Pulmonary artery endothelial cell (primary cell): ENCODE measurements at regions not wholly inside any gene's neighbourhood (a gene's known extent, or its start where the extent isn't known, plus 50 kb on each side); places are given as distances from the start of the nearest gene placed in this dataset.

Experiments
- DNase-seq: peaks from one replicate; pipeline ENCODE4 v3.0.0-alpha.2; 2011; ENCODE audit warnings: low read depth, low spot score

- DNase-seq: no peak
Observed at GRCh38 chr18:25875551-25876240, 214.7 kb downstream of the SS18 start.

GRCh38 chr18:25873833-25874232 is 216.6 kb downstream of the SS18 start:
- no peak for DNase-seq

- no peak for DNase-seq
Observed at GRCh38 chr18:25866331-25866730, 224.1 kb downstream of the SS18 start.

GRCh38 chr18:25862881-25863600 is 227.4 kb downstream of the SS18 start:
- no peak for DNase-seq

GRCh38 chr18:25853691-25854433 is 236.6 kb downstream of the SS18 start:
- DNase-seq: no peak

GRCh38 chr18:25843791-25844190 is 246.6 kb downstream of the SS18 start:
- no peak for DNase-seq

GRCh38 chr18:25842665-25843064 is 247.7 kb downstream of the SS18 start:
- DNase-seq: no peak

- no peak for DNase-seq
Observed at GRCh38 chr18:25834061-25834460, 256.4 kb downstream of the SS18 start.

GRCh38 chr18:25832001-25832604 is 258.3 kb downstream of the SS18 start:
- peak; percentile 11 for DNase-seq

- DNase-seq: no peak
Observed at GRCh38 chr18:25831301-25831701, 259.1 kb downstream of the SS18 start.

GRCh38 chr18:25830787-25831186 is 259.6 kb downstream of the SS18 start:
- DNase-seq: peak; percentile 43

- DNase-seq: no peak
Observed at GRCh38 chr18:25827961-25828561, 262.4 kb downstream of the SS18 start.

GRCh38 chr18:25827228-25827627 is 263.2 kb downstream of the SS18 start:
- DNase-seq: no peak

- DNase-seq: no peak
Observed at GRCh38 chr18:25826823-25827222, 263.6 kb downstream of the SS18 start.

GRCh38 chr18:25825979-25826776 is 264.2 kb downstream of the SS18 start:
- DNase-seq: no peak

GRCh38 chr18:25825056-25825455 is 265.4 kb downstream of the SS18 start:
- no peak for DNase-seq

GRCh38 chr18:25819746-25820363 is 270.6 kb downstream of the SS18 start:
- DNase-seq: no peak

- no peak for DNase-seq
Observed at GRCh38 chr18:25818505-25818904, 271.9 kb downstream of the SS18 start.

GRCh38 chr18:25817546-25818237 is 272.7 kb downstream of the SS18 start:
- DNase-seq: no peak

GRCh38 chr18:25815659-25816058 is 274.8 kb downstream of the SS18 start:
- DNase-seq: no peak
